ENCODE measurements at regions not wholly inside any gene's neighbourhood (a gene's known extent, or its start where the extent isn't known, plus 50 kb on each side); places are given as distances from the start of the nearest gene placed in this dataset.
"Not testable (repeated sequence)": the region's sequence is repeated elsewhere in the genome, so short reads cannot be mapped to it uniquely, and the experiment has no call there.

DNA sequence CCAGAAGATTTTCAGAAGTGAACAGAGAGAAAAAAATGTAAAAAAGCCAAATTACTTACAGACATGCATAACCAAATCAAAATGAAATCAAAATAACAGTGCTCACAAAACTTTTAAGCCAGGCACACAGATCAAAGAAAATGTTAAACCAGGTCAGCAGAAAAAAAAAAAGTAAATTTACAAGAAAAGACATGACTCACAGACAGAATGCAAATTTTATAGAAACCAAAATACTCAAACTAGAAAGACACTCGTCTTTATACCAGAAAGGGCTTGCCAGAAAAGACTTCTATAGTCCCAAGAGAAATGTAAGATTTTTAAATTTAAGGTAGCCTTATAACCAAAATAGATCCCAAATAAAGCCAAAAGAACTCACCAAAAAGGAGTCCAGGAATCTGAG, 86.5 kb upstream of the COG2 start:
- DNase-seq = no peak

DNA sequence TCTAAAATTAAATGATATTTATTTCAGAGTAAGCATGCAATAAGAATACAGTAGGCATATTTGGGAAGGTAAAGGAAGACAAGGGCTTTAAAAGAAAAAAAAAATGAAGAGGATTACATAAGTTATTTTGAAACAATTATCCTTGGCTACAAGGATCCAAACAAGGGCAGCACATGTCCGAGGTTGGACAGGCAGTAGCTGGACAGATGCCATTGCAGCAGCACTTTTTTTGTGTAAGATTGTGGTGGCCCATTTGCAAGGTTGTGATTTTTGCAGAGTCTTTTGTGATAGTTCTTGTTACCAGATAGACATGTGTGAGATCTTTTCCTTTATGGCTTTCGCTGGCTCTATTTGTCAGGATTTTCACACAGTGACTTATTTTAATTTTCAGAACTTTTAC, 89.4 kb upstream of the COG2 start:
- DNase-seq = no peak

DNA sequence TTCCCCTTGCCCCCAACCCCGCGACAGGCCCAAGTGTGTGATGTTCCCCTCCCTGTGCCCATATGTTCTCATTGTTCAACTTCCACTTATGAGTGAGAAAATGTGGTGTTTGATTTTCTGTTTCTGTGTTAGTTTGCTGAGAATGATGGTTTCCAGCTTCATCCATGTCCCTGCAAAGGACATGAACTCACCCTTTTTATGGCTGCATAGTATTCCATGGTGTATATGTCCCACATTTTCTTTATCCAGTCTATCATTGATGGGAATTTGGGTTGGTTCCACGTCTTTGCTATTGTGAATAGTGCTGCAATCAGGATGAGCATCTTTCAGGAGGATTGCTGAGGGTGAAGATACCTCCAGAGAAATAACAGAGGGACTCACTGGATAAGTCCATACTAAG, 91.3 kb upstream of the COG2 start:
- DNase-seq = not testable (repeated sequence)

DNA sequence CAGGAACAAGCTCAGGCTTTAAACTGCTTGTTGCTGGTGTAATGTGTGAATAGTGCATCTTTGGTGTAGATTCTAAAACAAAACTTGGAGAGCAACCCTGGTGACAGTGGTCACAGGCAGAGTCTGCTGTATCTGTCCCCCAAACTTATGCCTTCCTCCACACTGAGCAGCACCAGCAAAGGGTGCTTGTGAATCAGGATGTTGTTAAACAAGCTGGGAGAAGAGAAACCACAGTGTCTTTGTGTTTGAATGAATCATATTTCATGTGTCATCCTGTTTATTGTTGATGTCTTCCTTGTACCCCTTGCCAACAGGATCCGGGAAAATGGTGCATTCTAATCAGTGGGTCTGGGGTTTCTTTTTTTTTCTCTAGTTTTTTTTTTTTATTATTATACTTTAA, 91.9 kb upstream of the COG2 start:
- DNase-seq = no peak

DNA sequence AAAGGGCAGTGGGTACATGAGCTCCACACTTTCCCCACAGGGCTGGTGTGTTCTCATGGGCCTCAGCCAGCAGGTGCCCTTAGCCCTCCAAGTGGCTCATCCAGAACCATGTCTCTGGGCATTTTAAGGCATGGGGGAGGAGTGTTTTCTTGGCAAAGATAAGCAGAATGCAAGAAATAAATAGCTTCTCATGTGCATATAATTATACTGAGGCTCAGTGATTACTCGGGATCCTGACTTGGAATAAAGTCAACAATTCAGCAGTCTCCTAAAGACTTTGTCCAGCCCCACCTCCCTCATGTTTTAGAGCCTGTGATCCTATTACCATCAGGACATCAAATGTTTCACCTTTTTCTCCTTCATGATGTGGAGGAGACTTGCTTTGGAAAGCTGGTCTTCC, 92.7 kb upstream of the COG2 start:
- no peak for DNase-seq

DNA sequence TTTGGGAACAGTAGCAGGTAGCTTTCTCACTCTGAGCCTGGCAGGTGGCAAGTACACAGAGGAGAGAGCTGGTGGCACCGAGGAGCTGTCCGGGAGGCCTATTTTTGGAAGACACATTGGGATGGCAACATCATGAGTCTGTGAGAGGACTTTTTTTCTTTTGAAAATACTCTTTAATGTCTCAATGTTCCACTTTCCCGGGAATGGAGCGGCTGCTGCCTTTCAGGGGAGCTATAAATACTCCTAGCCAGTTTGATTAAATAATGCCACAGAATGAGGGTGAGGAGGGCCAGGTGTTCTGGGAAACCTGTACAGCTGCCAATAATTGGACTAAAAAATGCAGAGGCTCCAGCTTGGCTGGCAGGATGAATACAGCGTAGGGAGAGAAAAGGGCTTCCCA, 93.3 kb upstream of the COG2 start:
- no peak for DNase-seq

DNA sequence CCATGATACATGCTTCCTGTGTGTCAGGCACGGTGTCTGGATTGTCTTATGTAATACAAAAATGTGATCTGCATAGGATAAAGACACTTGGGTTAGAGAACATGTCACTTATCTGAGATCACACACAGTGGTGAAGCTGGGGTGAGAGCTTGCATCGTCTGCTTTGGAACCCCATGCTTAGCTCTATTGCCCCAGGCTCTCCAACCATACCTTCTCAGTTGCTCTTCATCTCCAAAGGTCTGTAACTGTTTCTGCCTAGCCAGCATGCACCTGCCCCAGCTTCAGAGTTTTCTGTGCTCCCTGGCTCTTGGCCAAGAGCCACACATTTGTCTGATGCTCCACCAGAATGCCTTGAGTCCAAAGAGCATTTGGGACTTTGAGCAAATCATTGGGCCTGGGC, 93.9 kb upstream of the COG2 start:
- DNase-seq = no peak

DNA sequence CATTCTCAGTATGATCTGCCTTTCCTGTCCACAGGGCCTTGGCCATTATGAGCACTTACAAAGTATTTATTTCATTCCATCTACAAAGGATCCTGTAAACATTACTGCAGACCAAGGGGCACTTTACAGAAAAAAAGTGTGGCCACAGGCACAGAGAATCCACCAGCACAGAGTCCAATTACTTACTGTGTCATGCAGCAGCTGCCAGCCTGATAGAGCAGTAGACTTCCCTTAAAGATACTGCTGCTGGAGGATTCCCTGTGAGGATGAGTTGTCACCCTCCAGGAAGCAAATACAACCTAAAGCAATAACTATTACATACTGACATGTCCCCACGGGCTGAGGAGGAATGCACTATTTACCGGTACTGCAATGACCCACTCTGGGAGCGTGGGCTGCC, 97.1 kb upstream of the COG2 start:
- no peak for DNase-seq

DNA sequence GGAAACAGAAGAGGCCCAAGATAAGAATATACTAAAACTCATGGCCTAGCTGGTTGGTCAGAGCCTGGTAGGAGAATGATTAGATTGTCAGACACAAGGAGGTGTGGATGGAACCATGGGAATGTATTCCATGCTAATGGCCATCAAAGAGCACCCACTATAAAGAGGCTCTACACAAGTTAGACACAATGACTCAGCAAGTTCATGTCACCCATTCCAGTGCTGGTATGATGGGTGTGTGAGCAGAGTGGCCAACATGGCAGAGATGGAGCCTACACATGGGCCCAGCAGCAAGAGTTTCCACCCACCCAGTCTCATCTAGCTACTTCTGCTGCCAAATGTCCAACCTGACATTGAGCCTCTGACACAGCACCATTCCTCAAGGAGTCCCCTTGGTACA, 97.5 kb upstream of the COG2 start:
- DNase-seq = no peak

DNA sequence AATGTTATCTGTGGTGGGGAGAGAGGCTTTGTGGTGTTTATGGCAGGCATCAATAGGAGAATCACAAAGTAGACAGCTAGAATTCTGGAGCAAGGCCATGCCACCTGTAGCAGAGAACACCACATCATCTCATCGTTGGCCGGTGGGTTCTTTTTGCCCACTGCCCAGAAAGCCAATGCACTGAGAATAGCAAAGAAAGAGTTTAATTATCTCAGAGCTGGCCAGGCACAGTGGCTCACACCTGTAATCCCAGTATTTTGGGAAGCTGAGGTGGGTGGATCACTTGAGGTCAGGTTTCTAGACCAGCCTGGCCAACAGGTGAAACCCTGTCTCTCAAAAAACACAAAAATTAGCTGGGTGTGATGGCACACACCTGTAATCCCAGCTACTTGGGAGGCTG, 99.2 kb upstream of the COG2 start:
- DNase-seq = no peak

DNA sequence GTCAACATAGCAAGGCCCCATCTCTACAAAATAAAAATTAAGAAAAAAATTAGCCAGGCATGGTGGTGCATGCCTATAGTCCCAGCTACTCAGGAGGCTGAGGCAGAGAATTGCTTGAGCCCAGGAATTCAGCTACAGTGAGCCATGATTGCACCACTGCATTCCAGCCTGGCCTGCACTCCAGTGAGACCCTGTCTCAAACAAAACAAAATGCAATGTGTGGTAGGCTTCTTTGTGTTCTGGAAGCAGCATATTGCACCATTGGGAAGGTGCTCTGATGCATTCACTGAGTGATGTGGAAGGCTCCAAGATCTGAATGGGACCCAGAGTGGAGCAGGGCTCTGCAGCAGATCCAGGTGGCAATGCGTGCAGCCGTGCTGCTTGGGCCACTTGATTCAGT, 99.6 kb upstream of the COG2 start:
- DNase-seq = no peak

DNA sequence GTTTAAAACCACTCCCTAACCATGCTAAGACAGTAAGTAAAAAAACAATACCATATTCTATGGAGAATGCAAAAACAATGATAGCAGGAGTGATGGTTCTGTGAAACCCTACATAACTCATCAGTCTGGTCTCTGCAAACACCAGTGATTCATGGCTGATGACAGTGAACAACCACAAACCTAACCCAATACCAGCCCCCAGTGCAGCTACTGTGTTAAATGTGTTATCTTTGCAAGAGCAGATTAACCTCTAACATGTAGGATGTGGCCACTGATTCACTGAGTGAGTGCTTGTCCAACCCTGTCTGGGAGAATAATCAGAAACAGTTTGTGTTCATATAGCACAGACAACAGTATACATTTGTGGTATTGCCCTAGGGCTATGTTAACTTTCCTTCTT, 100.2 kb upstream of the COG2 start:
- no peak for DNase-seq

DNA sequence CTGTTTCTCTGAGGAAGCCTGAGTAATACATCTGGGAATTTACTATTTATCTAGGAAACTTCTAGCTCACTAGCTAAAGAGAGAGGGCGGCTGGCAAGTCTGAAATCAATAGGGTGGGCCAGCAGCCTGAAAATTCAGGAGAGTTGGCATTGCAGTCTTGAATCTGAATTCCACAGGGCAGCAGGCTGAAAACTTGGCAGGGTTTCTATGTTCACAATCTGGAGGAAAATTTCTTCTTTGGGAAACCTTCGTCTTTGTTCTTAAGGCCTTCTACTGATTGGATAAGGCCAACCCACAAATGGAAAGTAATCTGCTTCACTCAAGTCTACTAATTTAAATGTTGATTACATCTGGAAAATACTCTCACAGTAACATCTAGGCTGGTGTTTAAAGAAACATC, 101.0 kb upstream of the COG2 start:
- DNase-seq = no peak

DNA sequence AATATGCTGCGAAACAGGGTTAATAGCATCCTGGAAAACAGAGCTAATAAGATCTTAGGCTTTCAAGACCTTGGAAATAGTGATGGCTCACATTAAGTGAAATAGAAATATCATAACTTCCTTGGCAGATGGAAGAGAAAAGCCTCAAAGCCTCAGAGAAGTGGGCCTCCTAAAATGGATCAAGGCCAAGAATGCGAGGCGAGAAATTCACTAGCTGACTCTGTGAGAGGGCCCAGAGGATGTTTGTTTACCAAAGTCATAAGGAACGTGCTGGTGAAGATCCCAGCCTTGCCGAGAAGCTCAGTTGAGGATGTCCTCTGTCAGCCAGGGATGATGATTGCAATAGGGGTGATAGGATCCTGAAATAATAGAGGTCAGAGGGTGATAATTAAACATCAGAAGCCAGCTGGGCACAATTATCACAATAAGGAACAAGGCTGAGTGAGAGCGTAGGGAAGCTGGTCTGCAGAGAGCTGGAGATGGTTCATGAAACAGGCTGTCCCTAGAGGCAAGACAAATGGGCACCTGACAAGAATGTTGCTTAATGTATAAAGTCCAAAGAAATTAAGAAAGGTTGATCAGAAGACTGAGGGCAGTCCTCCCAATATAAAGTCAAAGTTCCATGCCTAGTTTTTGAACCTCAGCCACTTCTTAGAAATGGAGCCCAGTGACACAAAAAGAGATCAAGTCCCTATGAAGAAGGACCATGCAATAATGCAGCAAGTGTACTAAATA, 101.7 kb upstream of the COG2 start:
- DNase-seq = no peak

DNA sequence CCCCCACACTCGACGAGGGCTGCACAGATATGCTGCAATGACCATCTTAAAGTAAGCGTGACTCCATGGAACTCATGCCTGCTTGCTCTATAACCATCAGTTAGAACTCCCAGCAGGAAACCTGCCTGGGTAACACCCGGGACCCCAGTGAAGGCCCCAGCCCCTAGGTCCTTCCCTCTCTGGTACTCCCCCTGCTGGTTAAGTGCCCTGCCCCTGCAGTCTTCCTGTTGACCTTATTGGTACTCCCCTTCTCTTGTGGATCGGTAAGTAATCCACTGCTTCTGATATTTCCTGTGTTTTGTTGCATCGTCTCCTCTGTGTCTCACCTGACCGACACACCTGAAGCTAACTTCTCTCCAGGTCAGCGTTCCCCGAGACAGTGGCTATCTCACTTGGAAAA, 104.8 kb upstream of the COG2 start:
- no peak for DNase-seq

DNA sequence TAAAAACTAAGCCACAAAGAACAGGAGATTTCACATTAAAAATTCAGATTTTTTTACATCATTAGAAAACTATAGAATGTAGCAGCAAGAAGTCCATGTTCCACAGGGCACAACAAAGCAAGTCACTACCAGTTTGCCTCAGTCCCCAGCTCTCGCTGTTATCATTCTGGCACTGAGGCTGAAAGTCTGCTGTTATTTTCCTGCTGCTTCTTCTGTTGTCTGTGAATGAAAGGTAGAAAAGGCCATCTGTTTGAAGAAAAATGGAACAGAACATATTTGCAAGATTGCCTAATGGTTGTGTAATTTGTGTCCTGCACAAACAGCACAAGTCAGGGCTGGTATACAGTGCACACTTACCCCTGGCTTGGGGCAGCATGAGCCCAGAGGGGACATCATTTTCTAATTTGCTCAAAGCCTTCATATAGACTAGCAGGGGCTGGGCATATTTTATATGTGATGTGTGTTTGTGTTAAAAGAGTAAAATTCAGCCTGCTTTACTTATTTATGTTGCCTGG, 105.6 kb upstream of the COG2 start:
- no peak for DNase-seq

DNA sequence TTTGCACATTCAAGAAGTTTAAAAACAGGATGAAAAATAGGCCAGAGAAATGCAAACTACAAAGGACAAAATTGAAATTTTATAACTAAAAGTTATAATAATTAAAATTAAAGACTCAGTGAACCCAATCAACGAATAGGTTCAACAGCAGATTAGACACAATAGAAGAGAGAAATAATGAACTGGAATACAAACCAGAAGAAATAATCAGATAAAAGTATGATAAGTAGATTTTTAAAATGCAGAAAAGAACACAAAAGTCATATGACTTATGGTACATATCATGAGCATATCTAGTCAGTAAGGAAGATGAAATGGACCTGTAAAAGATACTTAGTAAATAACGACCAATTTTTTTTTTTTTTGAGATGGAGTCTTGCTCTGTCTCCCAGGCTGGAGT, 108.1 kb upstream of the COG2 start:
- DNase-seq = no peak

DNA sequence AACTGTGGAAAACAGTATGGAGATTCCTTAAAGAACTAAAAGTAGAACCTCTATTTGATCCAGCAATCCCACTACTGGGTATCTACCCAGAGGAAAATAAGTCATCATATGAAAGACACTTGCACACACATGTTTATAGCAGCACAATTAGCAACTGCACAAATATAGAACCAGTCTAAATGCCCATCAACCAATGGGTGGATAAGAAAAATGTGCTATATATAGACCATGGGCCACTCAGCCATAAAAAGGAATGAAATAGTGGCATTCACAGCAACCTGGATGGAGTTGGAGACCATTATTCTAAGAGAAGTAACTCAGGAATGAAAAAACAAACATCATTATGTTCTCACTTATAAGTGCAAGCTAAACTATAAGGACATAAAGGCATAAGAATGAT, 105.0 kb upstream of the PGBD5 start:
- DNase-seq = no peak

DNA sequence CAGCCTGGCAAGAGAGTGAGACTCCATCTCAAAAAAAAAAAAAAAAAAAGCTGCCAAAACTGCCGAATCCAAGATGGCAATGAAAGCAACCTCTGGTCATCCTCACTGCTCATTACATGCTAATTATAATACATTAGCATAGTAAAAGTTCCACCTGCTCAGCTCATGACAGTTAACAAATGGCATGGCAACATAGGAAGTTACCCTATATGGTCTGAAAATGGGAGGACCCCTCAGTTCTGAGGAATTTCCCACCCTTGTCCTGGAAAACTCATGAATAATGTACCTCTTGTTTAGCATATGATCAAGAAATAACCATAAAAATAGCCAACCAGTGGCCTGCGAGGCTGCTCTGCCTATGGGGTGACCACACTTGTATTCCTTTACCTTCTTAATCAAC, 93.1 kb upstream of the PGBD5 start:
- no peak for DNase-seq

DNA sequence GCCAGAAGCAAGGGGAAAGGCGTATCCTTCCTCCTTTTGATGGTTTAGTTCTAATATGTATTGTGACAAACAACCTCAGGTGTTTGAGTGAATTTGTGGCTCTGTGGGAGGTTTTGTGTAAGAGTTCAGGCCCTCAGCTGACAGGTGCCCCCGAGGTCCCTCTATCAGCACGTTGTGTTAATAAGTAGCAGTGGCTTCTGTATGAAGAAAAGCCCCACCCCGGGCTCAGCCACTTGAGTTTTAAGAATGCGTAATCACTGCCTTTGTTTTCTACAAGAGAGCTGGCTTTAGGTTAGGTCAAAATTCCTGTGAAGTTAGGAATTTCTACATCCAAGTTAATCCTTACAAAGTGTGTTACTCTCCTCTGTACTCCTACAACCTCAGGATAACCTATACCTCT, 92.4 kb upstream of the PGBD5 start:
- DNase-seq = no peak

DNA sequence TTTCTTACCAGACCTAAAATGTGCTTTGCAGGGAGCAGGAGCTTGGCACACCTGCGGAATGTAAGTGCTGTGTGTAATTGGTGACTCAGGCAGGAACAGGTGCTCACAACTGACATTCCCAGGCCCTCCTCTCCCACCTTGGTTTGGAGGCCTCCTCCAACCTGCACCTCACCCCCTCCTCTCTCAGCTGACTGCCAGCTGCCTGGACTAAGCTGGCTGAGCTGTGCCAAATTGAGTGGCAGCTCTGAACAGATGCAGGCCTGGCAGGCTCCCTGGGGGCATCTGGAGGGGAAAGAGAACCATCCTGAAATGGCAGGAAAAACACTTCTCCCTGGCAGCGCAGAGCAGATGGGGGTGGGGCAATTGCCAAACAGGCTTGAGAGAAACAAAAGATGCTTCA, 91.7 kb upstream of the PGBD5 start:
- no peak for DNase-seq

DNA sequence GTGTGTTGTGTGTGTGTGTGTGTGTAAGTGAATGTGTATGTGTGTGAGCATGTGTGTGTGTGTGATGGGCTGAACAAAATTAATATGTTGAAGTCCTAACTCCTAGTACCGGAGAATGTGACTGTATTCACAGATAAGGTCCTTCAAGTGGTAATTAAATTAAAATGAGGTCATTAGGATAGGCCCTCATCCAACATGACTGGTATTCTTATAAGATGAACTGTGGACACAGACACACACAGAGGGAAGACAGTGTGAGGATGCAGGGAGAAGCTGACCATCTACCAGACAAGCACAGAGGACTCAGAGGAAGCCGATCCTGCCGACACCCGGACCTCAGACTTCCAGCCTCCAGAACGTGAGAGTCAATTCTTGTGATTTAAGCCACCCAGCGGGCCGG, 91.2 kb upstream of the PGBD5 start:
- no peak for DNase-seq

DNA sequence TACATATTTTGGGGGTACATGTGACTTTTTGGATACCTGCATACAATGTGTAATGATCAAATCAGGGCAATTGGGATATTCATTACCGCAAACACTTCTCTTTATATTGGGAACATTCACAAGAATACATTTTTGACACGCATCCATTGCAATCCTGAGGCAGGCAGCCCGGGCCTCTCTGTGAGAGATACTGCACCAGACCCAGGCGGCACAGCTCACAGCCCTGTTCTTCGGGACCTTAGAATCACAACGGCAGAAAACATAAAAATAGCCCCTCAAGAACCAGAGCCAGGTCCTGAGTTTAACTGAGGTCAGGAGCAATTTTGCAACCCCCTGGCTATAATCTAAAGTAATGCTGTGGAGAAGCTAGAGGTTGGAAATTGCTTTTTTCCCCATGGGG, 90.8 kb upstream of the PGBD5 start:
- no peak for DNase-seq

DNA sequence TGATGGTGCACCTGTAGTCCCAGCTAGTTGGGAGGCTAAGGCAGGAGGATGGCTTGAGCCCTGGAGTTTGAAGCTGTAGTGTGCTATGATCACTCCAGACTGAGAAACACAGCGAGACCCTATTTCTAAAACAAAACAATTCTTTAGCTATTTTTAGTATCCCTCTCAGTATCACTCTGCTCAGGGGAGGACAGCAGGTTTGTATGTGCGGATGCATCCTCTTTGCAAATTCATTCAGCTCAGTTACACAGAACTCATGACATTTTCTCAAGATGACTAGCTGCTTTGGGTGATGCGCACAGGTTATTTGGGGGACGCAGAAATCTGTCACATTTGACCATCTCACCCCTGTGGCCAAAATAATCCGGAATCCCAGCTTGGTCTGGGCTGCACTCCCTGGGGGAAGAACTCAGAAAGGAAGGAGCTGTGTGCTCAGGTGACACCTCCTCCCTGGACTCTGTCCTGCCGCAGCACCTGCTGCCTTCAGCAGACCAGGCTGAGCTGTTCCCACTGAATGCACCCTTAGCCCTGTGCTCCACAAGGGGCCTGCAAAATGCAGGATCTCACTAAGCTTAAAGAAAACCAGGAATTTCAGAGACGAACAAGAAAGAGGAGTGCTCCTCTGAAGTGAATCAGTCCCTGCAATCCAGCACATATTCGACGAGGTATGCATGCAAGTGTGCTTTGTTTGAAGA, 89.5 kb upstream of the PGBD5 start:
- DNase-seq = no peak

DNA sequence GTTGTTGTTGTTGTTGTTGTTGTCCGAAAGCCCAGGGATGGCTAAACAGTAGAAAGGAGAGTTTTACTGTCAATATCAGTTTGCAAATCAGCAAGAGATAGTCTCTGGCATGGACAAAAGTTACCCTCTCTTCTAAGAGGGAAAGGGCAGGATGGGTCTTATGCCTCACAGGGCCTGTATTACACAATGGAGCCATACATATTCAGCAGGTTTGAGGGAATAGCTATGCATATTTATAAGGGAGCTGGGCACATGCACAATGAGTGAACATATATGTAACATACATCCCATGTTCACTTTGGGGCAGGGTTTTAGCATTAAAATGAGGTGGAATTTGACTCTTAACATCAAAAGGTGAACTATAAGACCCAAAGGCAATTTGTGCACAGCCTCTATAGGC, 84.4 kb upstream of the PGBD5 start:
- DNase-seq = no peak

All from retina (tissue), 1 donor.